ENCODE measurements at regions not wholly inside any gene's neighbourhood (a gene's known extent, or its start where the extent isn't known, plus 50 kb on each side); places are given as distances from the start of the nearest gene placed in this dataset.

GRCh38 chr9:21615018-21615417, 132.9 kb upstream of the IFNE start:
- no peak for TF ChIP-seq CTCF (IDR thresholded peaks at IDR 0.05)
- TF ChIP-seq POLR2A (IDR thresholded peaks at IDR 0.05), result no peak
